ENCODE measurements at regions not wholly inside any gene's neighbourhood (a gene's known extent, or its start where the extent isn't known, plus 50 kb on each side); places are given as distances from the start of the nearest gene placed in this dataset.

DNA sequence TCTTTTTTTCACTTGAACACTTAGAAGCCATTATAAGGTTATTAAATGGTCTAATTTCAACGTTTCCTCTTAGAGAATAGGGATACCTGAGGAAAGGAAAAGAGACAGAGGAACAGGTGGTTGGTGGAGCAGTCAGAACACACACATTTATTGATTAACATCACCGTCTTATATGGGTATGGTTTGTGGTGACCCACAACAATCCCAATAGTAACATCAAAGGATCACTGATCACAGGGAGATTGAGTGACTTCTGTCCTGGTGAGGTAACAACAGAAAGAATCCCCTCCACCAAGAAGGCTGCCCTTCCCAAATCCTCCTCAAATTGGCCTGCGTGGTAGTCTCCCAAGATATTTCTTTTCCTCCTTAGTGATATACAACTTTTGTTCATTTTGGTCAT is 474.0 kb downstream of the PLPP3 start:
- no peak overlapping the region for H2BK15ac ChIP-seq (ENCODE audit: low read depth, low read length)
- Mint-ChIP-seq H3K4me3 (no peak overlapping the region), H3K27me3 (ENCODE audit: low read depth) (no peaks in the 10 kb centered on the region), H3K9me3 (peaks cover 11% of the 10 kb centered on the region in 2 experiments), H3K27ac (no peak overlapping the region), H3K4me1 (peaks cover 3 to 7% of the 10 kb centered on the region in 2 experiments; a peak in 1 of 4 replicates), H3K36me3 (ENCODE audit: insufficient read depth in 1 of 3, low read depth in 3 of 3) (peaks cover 0 to 5% (median 5%) of the 10 kb centered on the region in 3 experiments; a peak in 2 of 7 replicates)
- H3K27ac ChIP-seq (ENCODE audit: insufficient read length, low read depth, low read length) = no peak overlapping the region
- H2BK120ac ChIP-seq (ENCODE audit: low read depth, low read length, poor library complexity, severe bottlenecking) = no peak overlapping the region
- H2AK5ac ChIP-seq (ENCODE audit: insufficient read length, low read length) = no peak overlapping the region
- H3K23me2 ChIP-seq (ENCODE audit: insufficient read length, low read depth, low read length, poor library complexity, severe bottlenecking) = no peaks in the 10 kb centered on the region
- no CpG with 5 or more reads among the region's 3 CpGs for WGBS (ENCODE audit: extremely low coverage, insufficient read length, low lambda C conversion rate)
- H2BK12ac ChIP-seq (ENCODE audit: insufficient read length, low read depth, low read length) = no peak overlapping the region
- H4K5ac ChIP-seq (ENCODE audit: insufficient read length, low read depth, low read length) = no peak overlapping the region
- no peaks in the 10 kb centered on the region for H3K79me2 ChIP-seq (ENCODE audit: insufficient read depth, low read length)
- H3K4me1 ChIP-seq (ENCODE audit: insufficient read depth, low read length) = no peaks in the 10 kb centered on the region
- no peak overlapping the region for H3T11ph ChIP-seq (ENCODE audit: low read length)
- H3K18ac ChIP-seq (ENCODE audit: insufficient read length, low read depth, low read length) = no peak overlapping the region
- H3K4me2 ChIP-seq (ENCODE audit: insufficient read depth, insufficient read length, low read length) = no peak overlapping the region
- TF ChIP-seq, protein P1, sequence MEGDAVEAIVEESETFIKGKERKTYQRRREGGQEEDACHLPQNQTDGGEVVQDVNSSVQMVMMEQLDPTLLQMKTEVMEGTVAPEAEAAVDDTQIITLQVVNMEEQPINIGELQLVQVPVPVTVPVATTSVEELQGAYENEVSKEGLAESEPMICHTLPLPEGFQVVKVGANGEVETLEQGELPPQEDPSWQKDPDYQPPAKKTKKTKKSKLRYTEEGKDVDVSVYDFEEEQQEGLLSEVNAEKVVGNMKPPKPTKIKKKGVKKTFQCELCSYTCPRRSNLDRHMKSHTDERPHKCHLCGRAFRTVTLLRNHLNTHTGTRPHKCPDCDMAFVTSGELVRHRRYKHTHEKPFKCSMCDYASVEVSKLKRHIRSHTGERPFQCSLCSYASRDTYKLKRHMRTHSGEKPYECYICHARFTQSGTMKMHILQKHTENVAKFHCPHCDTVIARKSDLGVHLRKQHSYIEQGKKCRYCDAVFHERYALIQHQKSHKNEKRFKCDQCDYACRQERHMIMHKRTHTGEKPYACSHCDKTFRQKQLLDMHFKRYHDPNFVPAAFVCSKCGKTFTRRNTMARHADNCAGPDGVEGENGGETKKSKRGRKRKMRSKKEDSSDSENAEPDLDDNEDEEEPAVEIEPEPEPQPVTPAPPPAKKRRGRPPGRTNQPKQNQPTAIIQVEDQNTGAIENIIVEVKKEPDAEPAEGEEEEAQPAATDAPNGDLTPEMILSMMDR (conservative IDR thresholded peaks at IDR 0.05) = no peak
- H3K23ac ChIP-seq (ENCODE audit: insufficient read length, low read depth, low read length) = no peak overlapping the region
- H3K4ac ChIP-seq (ENCODE audit: low read depth, low read length) = no peak overlapping the region
- H3K79me1 ChIP-seq (ENCODE audit: insufficient read depth, low read depth, low read length, poor library complexity, severe bottlenecking) = no peaks in the 10 kb centered on the region
- no peaks in the 10 kb centered on the region for H3K27me3 ChIP-seq (ENCODE audit: insufficient read depth, low read length)
- no peak for DNase-seq
- no peak overlapping the region for H3K14ac ChIP-seq (ENCODE audit: insufficient read depth, low read length)
- H3K56ac ChIP-seq (ENCODE audit: insufficient read length, low read depth, low read length) = no peak overlapping the region
- no peak overlapping the region for H2BK20ac ChIP-seq (ENCODE audit: low read depth, low read length, poor library complexity, severe bottlenecking)
- H3K9me3 ChIP-seq (ENCODE audit: control insufficient read depth, low read depth, low read length) = peaks cover 5% of the 10 kb centered on the region
- no peak overlapping the region for H2AFZ ChIP-seq (ENCODE audit: low read length)
- H2BK5ac ChIP-seq (ENCODE audit: insufficient read length, low read length) = no peak overlapping the region
- no peak overlapping the region for H4K91ac ChIP-seq (ENCODE audit: insufficient read length, low read depth, low read length)
- no peaks in the 10 kb centered on the region for H4K20me1 ChIP-seq (ENCODE audit: control insufficient read depth, insufficient read depth, insufficient read length)
- H3K9ac ChIP-seq (ENCODE audit: extremely low read depth, insufficient read length, low read length) = no peak overlapping the region
- H4K8ac ChIP-seq (replicated peaks; ENCODE audit: insufficient read length, low read depth, low read length) = no peak overlapping the region

Measured in H9 (cell line).